ENCODE measurements at regions not wholly inside any gene's neighbourhood (a gene's known extent, or its start where the extent isn't known, plus 50 kb on each side); places are given as distances from the start of the nearest gene placed in this dataset.

GRCh38 chr1:38258085-38258627 lies 211.6 kb upstream of the POU3F1 start:
- TF ChIP-seq POLR2A (IDR thresholded peaks at IDR 0.05; ENCODE audit: low read depth, low read length) (no peak), POLR2AphosphoS5 (IDR thresholded peaks at IDR 0.05; ENCODE audit: low read depth, low read length) (no peak)

Measured in GM12891 (cell line).